Kidney (tissue), 13 donors: ENCODE measurements at regions not wholly inside any gene's neighbourhood (a gene's known extent, or its start where the extent isn't known, plus 50 kb on each side); places are given as distances from the start of the nearest gene placed in this dataset.

Source experiments
- DNase-seq, 5 donors: peaks; one replicate each; pipeline ENCODE4 v3.0.0-alpha.2; 2013 to 2020
- FAIRE-seq: peaks from 2 replicates; lab custom pipeline; 2012; peaks lifted over from hg19 to GRCh38; lab: Jason Lieb, UNC
- H3K27ac ChIP-seq, 2 donors: one replicate each; pipeline ENCODE4 v1.7.0; 2013; ENCODE audit warnings: low read depth in 2 of 2, low read length in 2 of 2, inconsistent platforms in 1 of 2
- H3K27me3 ChIP-seq: one replicate; pipeline ENCODE4 v1.7.1; 2013; ENCODE audit warnings: low read length, inconsistent platforms; ENCODE audit not compliant: control insufficient read depth, insufficient read depth
- H3K36me3 ChIP-seq, 3 donors: one replicate each; pipeline versions ENCODE4 v1.7.0 to v1.7.1; 2013; ENCODE audit warnings: low read length in 3 of 3, control low read depth in 1 of 3, inconsistent platforms in 1 of 3; ENCODE audit not compliant: insufficient read depth in 3 of 3, control insufficient read depth in 2 of 3
- H3K4me1 ChIP-seq, 3 donors: one replicate each; pipeline versions ENCODE4 v1.7.0 to v1.7.1; 2013; ENCODE audit warnings: low read length in 3 of 3, inconsistent platforms in 1 of 3, low read depth in 1 of 3; ENCODE audit not compliant: control insufficient read depth in 2 of 3, insufficient read depth in 2 of 3
- H3K4me3 ChIP-seq, 3 donors: one replicate each; pipeline versions ENCODE4 v1.7.0 to v1.8.1; 2013; ENCODE audit warnings: low read length in 3 of 3, control low read depth in 1 of 3, inconsistent platforms in 1 of 3
- H3K9ac ChIP-seq, 3 donors: one replicate each; pipeline versions ENCODE4 v1.7.0 to v1.7.1; 2013; ENCODE audit warnings: low read length in 3 of 3, control low read depth in 1 of 3, inconsistent platforms in 1 of 3
- H3K9me3 ChIP-seq, 3 donors: one replicate each; pipeline versions ENCODE4 v1.7.0 to v1.7.1; 2013; ENCODE audit warnings: low read length in 3 of 3, control low read depth in 1 of 3, inconsistent platforms in 1 of 3; ENCODE audit not compliant: control insufficient read depth in 2 of 3, insufficient read depth in 1 of 3
- CTCF ChIP-seq: IDR thresholded peaks from 3 replicates; pipeline ENCODE4 v1.5.1; 2012; ENCODE audit warnings: mild to moderate bottlenecking, moderate library complexity, borderline replicate concordance; ENCODE audit not compliant: insufficient read depth; ENCODE audit errors: extremely low read depth
- intact Hi-C: fragments of 100-400 bp; cut with DNase I; formaldehyde crosslinking; loops from one replicate; pipeline ENCODE4 v1.11.1; 2022
- donor health status: control.
- donor health status: control.
- donor health status: control.
- donor health status: control.
- donor health status: control.
- donor health status: DM: yes; HTN: yes; CAD: no.
- donor health status: Normal renal cell carcinoma (clear cell type).

- H3K4me3 ChIP-seq, result no peak overlapping the region
- no peaks in the 10 kb centered on the region for H3K9me3 ChIP-seq
- TF ChIP-seq CTCF, result no peak
- intact Hi-C loops, result no loop called here
- DNase-seq (no peak), FAIRE-seq (no peak)
- no peaks in the 10 kb centered on the region for H3K36me3 ChIP-seq
- H3K27me3 ChIP-seq, result no peaks in the 10 kb centered on the region
- H3K9ac ChIP-seq, result no peak overlapping the region
- no peak overlapping the region for H3K27ac ChIP-seq
- no peaks in the 10 kb centered on the region for H3K4me1 ChIP-seq
Measured at GRCh38 chr6:84605298-84605697, 159.1 kb downstream of the TBX18 start.

GRCh38 chr6:84601366-84601765, 163.0 kb downstream of the TBX18 start:
- Histone ChIP-seq H3K4me3 (no peak overlapping the region), H3K27ac (no peak overlapping the region), H3K9ac (no peak overlapping the region), H3K36me3 (no peaks in the 10 kb centered on the region), H3K9me3 (no peaks in the 10 kb centered on the region), H3K27me3 (no peaks in the 10 kb centered on the region), H3K4me1 (no peaks in the 10 kb centered on the region)
- intact Hi-C loops, result no loop called here
- FAIRE-seq (no peak), DNase-seq (no peak)
- TF ChIP-seq CTCF, result no peak

DNA sequence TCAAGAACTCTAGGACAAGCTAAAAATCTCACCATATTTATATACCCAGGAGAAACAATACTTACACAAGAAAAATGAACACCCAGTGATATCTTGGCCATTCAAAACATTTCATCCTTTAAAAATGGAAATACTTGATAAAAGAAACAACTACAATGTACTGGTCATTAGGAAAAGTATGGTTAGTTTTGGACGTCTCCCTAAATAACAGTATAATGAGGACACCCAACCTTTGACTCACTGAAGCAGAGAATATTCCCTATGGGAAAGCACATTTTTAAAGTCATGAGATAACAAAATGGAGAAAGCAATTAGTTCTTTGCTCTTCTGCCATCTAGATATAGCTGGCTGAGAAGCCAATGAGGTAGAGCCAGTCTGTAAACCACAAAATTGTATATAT, 164.4 kb downstream of the TBX18 start:
- no peak for DNase-seq
- no peaks in the 10 kb centered on the region for H3K9me3 ChIP-seq
- H3K4me3 ChIP-seq, result no peak overlapping the region
- H3K4me1 ChIP-seq, result no peaks in the 10 kb centered on the region
- no peak overlapping the region for H3K9ac ChIP-seq
- no peak for TF ChIP-seq CTCF
- intact Hi-C loops, result no loop called here
- FAIRE-seq, result no peak
- H3K36me3 ChIP-seq, result no peaks in the 10 kb centered on the region
- H3K27me3 ChIP-seq, result no peaks in the 10 kb centered on the region
- H3K27ac ChIP-seq, result no peak overlapping the region

- Histone ChIP-seq H3K36me3 (no peaks in the 10 kb centered on the region), H3K4me1 (no peaks in the 10 kb centered on the region), H3K4me3 (no peak overlapping the region), H3K9ac (no peak overlapping the region), H3K27ac (no peak overlapping the region), H3K27me3 (no peaks in the 10 kb centered on the region), H3K9me3 (peaks cover 0 to 3% (median 0%) of the 10 kb centered on the region in 3 donors)
- intact Hi-C loops, result no loop called here
- no peak for TF ChIP-seq CTCF
- no peak for DNase-seq
- FAIRE-seq, result no peak
Measured at GRCh38 chr6:84597238-84597875, 167.0 kb downstream of the TBX18 start.
